B cell (primary cell): ENCODE measurements at regions not wholly inside any gene's neighbourhood (a gene's known extent, or its start where the extent isn't known, plus 50 kb on each side); places are given as distances from the start of the nearest gene placed in this dataset.

Experiments used
- ATAC-seq: fragments of 200-7000 bp; cut with Tn5 transposase; one replicate; pipeline ENCODE4 v1.10.0; 2021; ENCODE audit warnings: low read depth, mild to moderate bottlenecking, moderate number of reproducible peaks, moderate library complexity
- CTCF ChIA-PET: fragments of 350-600 bp; sonication (Branson Sonifier 250); formaldehyde crosslinking; loops from one replicate; lab custom pipeline; 2021; ENCODE audit warnings: antibody characterized with exemption, inconsistent platforms; lab: Charles Lee
- POLR2A ChIA-PET: fragments of 350-600 bp; sonication (Branson Sonifier 250); formaldehyde crosslinking; loops from one replicate; lab custom pipeline; 2021; ENCODE audit warnings: antibody characterized with exemption; lab: Charles Lee
- DNase-seq: peaks from one replicate; pipeline ENCODE4 v3.0.0; 2013
- H2AFZ ChIP-seq: 2 replicates; pipeline ENCODE4 v1.6.1; 2012; ENCODE audit warnings: mild to moderate bottlenecking, low read depth, low read length; ENCODE audit not compliant: insufficient read depth, poor library complexity, severe bottlenecking
- H3K27ac ChIP-seq, 2 donors: 1 replicate in 1 of 2; 2 replicates in 1 of 2; pipeline ENCODE4 v1.5.1; 2012 to 2013; ENCODE audit warnings: low read length in 2 of 2, mild to moderate bottlenecking in 2 of 2, moderate library complexity in 1 of 2
- H3K27me3 ChIP-seq, 4 experiments: fragments of 200-600 bp in 1 of 4; sonication (generic) in 1 of 4; replicated peaks in 1 of 4; 1 replicate in 2 of 4; 2 replicates in 2 of 4; pipeline versions ENCODE4 v1.6.1 to v1.7.0; 2013 to 2016; ENCODE audit warnings: low read length in 3 of 4, mild to moderate bottlenecking in 2 of 4, mixed read lengths in 1 of 4, moderate library complexity in 1 of 4; ENCODE audit not compliant: insufficient read depth in 4 of 4, control insufficient read depth in 3 of 4; ENCODE audit errors: control extremely low read depth in 1 of 4
- H3K36me3 ChIP-seq, 2 experiments: replicated peaks in 1 of 2; 1 replicate in 1 of 2; 2 replicates in 1 of 2; pipeline versions ENCODE4 v1.6.1 to v1.7.1; 2013; ENCODE audit warnings: low read length in 1 of 2; ENCODE audit not compliant: insufficient read depth in 2 of 2, control insufficient read depth in 1 of 2; ENCODE audit errors: control extremely low read depth in 1 of 2, extremely low read depth in 1 of 2
- H3K4me1 ChIP-seq, 2 donors: fragments of 200-600 bp in 1 of 2; sonication (generic) in 1 of 2; 1 replicate in 1 of 2; 2 replicates in 1 of 2; pipeline versions ENCODE4 v1.5.1 to v1.6.1; 2013 to 2017; ENCODE audit warnings: low read length in 2 of 2; ENCODE audit not compliant: control insufficient read depth in 2 of 2, insufficient read depth in 2 of 2
- H3K4me2 ChIP-seq: replicated peaks from 2 replicates; pipeline ENCODE3; 2012; ENCODE audit warnings: mild to moderate bottlenecking, low read depth, low read length; ENCODE audit not compliant: poor library complexity, severe bottlenecking
- H3K4me3 ChIP-seq, 5 experiments: fragments of 200-600 bp in 1 of 5; sonication (generic) in 1 of 5; 1 replicate in 3 of 5; 2 replicates in 2 of 5; pipeline versions ENCODE4 v1.5.1 to v1.7.0; 2011 to 2016; ENCODE audit warnings: low read length in 4 of 5, mild to moderate bottlenecking in 4 of 5, low read depth in 2 of 5, control low read depth in 1 of 5, moderate library complexity in 1 of 5; ENCODE audit not compliant: insufficient read depth in 1 of 5; ENCODE audit errors: control extremely low read depth in 1 of 5, extremely low read depth in 1 of 5
- H3K79me2 ChIP-seq: fragments of 200-600 bp; sonication (generic); one replicate; pipeline ENCODE4 v1.6.0; 2016; ENCODE audit warnings: low read length; ENCODE audit not compliant: control insufficient read depth, insufficient read depth
- H3K9ac ChIP-seq: fragments of 200-600 bp; sonication (generic); 2 replicates; pipeline ENCODE4 v1.6.1; 2017; ENCODE audit warnings: mild to moderate bottlenecking, low read length, moderate library complexity
- H3K9me3 ChIP-seq, 3 donors: one replicate each; pipeline versions ENCODE4 v1.6.1 to v1.7.1; 2013; ENCODE audit warnings: low read length in 2 of 3; ENCODE audit not compliant: control insufficient read depth in 2 of 3, insufficient read depth in 1 of 3; ENCODE audit errors: control extremely low read depth in 1 of 3
- H4K20me1 ChIP-seq: 2 replicates; pipeline ENCODE4 v1.6.0; 2012; ENCODE audit warnings: mild to moderate bottlenecking, low read length; ENCODE audit not compliant: insufficient read depth, control insufficient read depth, poor library complexity, severe bottlenecking
- H3K27ac Mint-ChIP-seq: one replicate; pipeline ENCODE4 v1.8.0; 2021; ENCODE audit warnings: mixed read lengths
- H3K27me3 Mint-ChIP-seq: one replicate; pipeline ENCODE4 v1.8.0; 2021; ENCODE audit warnings: mixed read lengths
- H3K4me1 Mint-ChIP-seq: one replicate; pipeline ENCODE4 v1.8.0; 2021; ENCODE audit warnings: mixed read lengths
- H3K4me3 Mint-ChIP-seq: one replicate; pipeline ENCODE4 v1.8.0; 2021; ENCODE audit warnings: mixed read lengths
- H3K9me3 Mint-ChIP-seq: one replicate; pipeline ENCODE4 v1.8.0; 2022; ENCODE audit warnings: mixed read lengths; ENCODE audit not compliant: insufficient read depth
- EZH2 ChIP-seq: IDR thresholded peaks from 2 replicates; pipeline ENCODE4 v1.6.1; 2012; ENCODE audit warnings: borderline replicate concordance, low read depth, mild to moderate bottlenecking, moderate library complexity, low read length; ENCODE audit not compliant: insufficient read depth, poor library complexity, severe bottlenecking
- WGBS: methylation state at CpG from one replicate; pipeline ENCODE4 v1.1.5; 2013; ENCODE audit warnings: missing lambda C conversion rate; ENCODE audit not compliant: insufficient coverage; 5-methylcytosine and 5-hydroxymethylcytosine counted together
- intact Hi-C: fragments of 100-400 bp; cut with micrococcal nuclease; formaldehyde crosslinking; loops from one replicate; pipeline ENCODE4 v1.10.0; 2022
- TF ChIP-seq, protein P1 (sequence below): fragments of 200-600 bp; IDR thresholded peaks from one replicate; pipeline ENCODE4 v1.8.0; 2022; ENCODE audit warnings: antibody characterized with exemption, mild to moderate bottlenecking

GRCh38 chr11:15907806-15908205, 448.5 kb downstream of the SOX6 start:
- no peak for ATAC-seq
- no CpG with 5 or more reads among the region's 3 CpGs for WGBS
- Histone ChIP-seq H3K36me3 (no peaks in the 10 kb centered on the region), H3K27ac (no peak overlapping the region), H3K27me3 (no peaks in the 10 kb centered on the region), H3K9me3 (peaks cover 0 to 5% (median 0%) of the 10 kb centered on the region in 3 donors), H3K9ac (no peak overlapping the region), H2AFZ (no peak overlapping the region), H3K79me2 (no peaks in the 10 kb centered on the region), H3K4me1 (no peaks in the 10 kb centered on the region), H3K4me3 (no peak overlapping the region), H3K4me2 (no peak overlapping the region), H4K20me1 (no peaks in the 10 kb centered on the region)
- H3K4me3 Mint-ChIP-seq = no peak overlapping the region
- TF ChIP-seq, protein P1, sequence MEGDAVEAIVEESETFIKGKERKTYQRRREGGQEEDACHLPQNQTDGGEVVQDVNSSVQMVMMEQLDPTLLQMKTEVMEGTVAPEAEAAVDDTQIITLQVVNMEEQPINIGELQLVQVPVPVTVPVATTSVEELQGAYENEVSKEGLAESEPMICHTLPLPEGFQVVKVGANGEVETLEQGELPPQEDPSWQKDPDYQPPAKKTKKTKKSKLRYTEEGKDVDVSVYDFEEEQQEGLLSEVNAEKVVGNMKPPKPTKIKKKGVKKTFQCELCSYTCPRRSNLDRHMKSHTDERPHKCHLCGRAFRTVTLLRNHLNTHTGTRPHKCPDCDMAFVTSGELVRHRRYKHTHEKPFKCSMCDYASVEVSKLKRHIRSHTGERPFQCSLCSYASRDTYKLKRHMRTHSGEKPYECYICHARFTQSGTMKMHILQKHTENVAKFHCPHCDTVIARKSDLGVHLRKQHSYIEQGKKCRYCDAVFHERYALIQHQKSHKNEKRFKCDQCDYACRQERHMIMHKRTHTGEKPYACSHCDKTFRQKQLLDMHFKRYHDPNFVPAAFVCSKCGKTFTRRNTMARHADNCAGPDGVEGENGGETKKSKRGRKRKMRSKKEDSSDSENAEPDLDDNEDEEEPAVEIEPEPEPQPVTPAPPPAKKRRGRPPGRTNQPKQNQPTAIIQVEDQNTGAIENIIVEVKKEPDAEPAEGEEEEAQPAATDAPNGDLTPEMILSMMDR = no peak
- no peak for TF ChIP-seq EZH2
- no peaks in the 10 kb centered on the region for H3K9me3 Mint-ChIP-seq
- DNase-seq = no peak
- ChIA-PET CTCF (no interaction called here), POLR2A (no interaction called here)
- intact Hi-C loops = no loop called here
- no peak overlapping the region for H3K27ac Mint-ChIP-seq
- H3K27me3 Mint-ChIP-seq = no peaks in the 10 kb centered on the region
- no peaks in the 10 kb centered on the region for H3K4me1 Mint-ChIP-seq

DNA sequence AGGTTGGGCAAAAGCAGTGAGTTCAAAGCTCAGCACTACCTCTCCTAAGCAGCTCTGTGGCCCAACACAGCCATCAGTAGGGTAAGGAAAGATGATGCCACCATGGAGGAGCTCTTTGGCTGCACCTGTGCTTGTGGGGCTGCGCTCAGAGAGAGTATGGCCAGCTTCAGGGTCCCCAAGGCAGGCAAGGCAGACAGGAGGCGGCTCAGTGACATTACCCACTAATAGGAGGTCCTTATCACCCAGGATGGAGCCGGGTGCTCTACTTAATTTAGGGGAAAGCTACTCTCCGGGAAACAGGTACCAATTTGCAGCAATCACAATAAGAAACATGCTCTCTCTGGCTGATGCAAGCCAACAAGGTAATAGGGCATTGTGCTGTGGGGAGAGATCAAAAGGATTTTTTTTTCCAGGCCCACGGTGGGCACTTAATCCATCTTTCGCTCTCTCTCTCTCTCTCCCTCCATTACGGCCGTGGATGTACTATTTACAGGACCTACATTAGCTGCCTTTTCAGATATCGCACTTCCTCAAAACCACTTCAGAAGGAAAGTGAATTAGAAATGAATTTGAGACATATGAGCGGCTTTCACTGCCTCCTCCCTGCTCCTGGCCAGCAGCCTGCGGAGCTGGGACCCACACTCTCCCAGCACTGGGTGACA, 446.3 kb downstream of the SOX6 start:
- H3K27ac Mint-ChIP-seq = no peak overlapping the region
- H4K20me1 ChIP-seq = no peaks in the 10 kb centered on the region
- no peak for TF ChIP-seq EZH2
- TF ChIP-seq, protein P1 = no peak
- intact Hi-C loops = no loop called here
- no peak overlapping the region for H2AFZ ChIP-seq
- H3K4me3 Mint-ChIP-seq = no peak overlapping the region
- H3K9me3 Mint-ChIP-seq = peaks cover 2% of the 10 kb centered on the region
- no peaks in the 10 kb centered on the region for H3K4me1 Mint-ChIP-seq
- ChIA-PET POLR2A (no interaction called here), CTCF (no interaction called here)
- H3K9ac ChIP-seq = no peak overlapping the region
- peaks cover 0 to 5% (median 0%) of the 10 kb centered on the region in 3 donors for H3K9me3 ChIP-seq
- H3K4me3 ChIP-seq = no peak overlapping the region
- ATAC-seq (no peak), DNase-seq (no peak)
- H3K4me2 ChIP-seq = no peak overlapping the region
- H3K27me3 ChIP-seq = no peaks in the 10 kb centered on the region
- H3K27me3 Mint-ChIP-seq = no peaks in the 10 kb centered on the region
- H3K27ac ChIP-seq = no peak overlapping the region
- no peaks in the 10 kb centered on the region for H3K36me3 ChIP-seq
- WGBS = 56% methylated on average over 3 of the region's 11 CpGs
- no peaks in the 10 kb centered on the region for H3K79me2 ChIP-seq
- H3K4me1 ChIP-seq = no peaks in the 10 kb centered on the region
